NAMALWA (cell line): ENCODE measurements at regions not wholly inside any gene's neighbourhood (a gene's known extent, or its start where the extent isn't known, plus 50 kb on each side); places are given as distances from the start of the nearest gene placed in this dataset.
"Not testable (repeated sequence)": the region's sequence is repeated elsewhere in the genome, so short reads cannot be mapped to it uniquely, and the experiment has no call there.

Experiments
- DNase-seq: peaks from one replicate; pipeline ENCODE4 v3.0.0-alpha.2; 2015; ENCODE audit warnings: low spot score

DNA sequence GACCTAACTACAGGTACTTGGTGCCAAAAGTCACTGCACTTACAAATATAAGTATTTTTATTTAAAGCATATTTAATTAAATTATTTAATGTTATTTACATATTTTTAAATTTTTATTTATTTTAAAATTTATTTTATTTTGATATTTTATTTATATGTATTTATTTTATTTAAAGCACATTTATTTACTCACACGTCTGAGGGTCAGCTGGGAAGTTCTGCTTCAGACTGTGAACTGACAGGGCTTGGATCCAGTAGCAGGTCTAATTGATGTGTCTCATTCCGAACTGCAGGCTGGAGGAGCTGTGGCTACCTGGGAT lies 392.5 kb downstream of the GBA3 start:
- DNase-seq = no peak

GRCh38 chr4:23084559-23085248 lies 392.0 kb downstream of the GBA3 start:
- DNase-seq = no peak

DNA sequence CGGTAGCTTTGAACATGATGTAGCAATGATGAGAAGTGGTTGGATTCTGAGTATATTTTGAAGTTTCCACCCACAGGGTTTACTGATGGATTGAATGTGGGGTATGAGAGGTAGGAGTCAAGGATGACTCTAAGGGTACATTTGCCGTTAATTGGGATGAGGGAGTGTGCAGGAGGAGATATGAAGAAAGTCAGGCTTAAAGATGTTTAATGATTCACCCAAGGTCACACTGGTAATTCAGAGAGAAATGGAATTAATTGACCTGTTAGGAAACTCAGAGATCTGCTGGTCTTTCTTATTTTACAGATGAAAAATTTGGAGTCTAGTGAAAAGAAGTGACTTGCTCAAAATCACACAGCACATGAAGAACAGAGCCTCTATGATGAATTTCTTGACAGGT lies 390.7 kb downstream of the GBA3 start:
- no peak for DNase-seq

- not testable (repeated sequence) for DNase-seq
Observed at GRCh38 chr4:23080171-23080570, 387.4 kb downstream of the GBA3 start.

DNA sequence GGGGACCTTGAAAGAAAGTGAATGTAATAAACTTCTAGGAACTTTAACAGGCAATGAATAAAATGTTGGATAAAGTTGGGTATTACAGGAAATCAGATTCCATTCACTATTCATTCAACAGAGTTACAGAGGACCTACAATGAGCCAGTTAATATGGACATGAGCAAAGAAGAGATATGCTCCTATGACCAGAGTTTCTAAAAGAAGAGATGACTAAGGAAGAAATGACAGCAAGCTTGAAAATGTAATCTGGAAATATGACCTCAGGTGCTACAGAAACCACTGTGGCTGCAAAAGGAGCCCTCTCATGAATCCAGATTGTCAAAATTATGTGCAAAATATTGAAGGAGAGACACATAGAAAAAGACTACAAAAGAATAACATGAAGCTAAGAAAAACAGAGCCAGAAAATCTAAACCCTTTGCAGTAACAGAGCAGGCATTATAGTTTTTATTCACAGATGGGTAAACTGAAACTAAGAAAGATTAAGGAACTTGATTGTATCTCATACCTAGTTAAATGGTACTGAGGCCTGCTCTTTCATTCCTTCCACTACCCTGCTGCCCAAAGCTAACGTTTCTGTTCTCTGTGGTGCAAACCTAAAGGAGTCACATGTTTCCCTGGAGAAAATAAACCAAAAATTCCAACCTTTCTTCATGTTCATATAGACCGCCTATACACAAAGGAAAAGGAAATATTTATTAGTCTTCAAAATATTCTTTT lies 378.3 kb downstream of the GBA3 start:
- no peak for DNase-seq

DNA sequence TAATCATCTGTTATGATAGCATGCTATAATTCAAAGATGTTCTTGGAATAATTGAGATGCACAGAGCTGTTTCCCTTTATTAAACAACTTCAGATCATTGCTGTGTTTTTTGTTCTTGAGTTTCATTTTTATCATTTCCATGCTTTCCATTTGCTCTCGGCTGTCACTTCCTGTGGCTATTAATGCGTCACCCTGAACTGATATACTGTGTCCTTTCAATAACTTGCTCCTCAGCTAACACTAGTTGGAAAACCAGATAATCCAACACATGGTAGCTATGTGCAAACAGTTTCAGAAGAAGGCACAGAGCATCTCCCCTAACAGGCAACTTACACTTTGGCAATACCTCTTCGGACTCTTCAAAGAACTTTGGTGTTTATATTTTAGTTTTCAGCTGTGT lies 376.0 kb downstream of the GBA3 start:
- DNase-seq = no peak

- DNase-seq = no peak
Observed at GRCh38 chr4:23068287-23068686, 375.6 kb downstream of the GBA3 start.

DNA sequence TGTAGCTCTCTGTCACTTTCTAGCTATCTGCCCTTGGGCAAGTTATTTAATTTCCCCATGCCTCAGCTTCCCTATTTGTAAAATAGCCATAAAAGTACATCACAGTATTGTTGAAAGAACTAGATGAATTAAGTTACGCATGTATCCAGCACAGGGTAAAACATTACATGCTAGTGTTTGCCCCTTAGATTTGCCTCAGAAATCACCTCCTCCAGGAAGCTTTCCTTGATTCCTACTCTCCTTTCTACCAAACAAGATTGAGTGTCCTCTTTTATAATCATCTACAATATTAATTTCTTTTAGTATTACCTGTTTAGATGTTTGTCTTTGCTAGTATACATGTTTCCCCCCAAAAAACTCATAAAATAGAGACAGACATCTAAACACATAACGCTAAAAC lies 369.5 kb downstream of the GBA3 start:
- no peak for DNase-seq

DNA sequence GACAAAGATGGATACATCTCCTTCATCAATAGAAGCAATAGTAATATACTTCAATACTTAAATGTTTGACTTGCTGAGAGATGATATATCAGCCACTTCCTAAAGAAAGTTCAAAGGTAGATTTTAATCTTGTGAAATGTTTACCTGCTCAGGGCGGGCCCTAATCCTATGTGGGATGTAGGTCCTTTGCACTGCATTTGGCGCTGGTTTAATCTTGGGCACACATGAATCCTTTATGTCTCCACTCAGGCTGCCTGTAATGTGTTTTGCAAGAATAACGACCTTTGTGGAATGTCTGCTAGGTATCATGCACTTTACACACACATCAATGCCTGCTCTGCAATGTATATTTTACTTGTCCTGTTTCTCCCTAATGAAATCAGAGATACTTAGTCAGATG lies 368.7 kb downstream of the GBA3 start:
- DNase-seq = no peak

DNA sequence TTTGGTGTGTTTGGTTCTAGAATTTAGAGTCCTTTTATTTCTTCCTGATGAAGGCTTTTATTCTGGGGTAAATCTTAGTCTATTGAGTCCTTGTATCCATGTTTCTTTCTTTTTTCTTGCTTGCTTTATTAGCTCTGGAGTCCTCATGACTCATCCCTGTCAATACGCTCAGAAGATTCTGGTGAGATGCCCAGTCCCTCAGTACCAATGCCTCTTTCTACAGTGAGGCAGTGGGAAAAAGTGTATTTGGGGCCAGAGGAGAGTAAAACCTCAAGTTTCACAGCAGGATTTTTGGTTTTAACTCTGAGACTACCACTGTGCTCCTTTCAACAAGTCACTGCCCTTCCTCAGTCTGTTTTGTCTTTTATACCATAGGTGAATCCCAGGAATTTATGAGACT lies 368.0 kb downstream of the GBA3 start:
- no peak for DNase-seq

DNA sequence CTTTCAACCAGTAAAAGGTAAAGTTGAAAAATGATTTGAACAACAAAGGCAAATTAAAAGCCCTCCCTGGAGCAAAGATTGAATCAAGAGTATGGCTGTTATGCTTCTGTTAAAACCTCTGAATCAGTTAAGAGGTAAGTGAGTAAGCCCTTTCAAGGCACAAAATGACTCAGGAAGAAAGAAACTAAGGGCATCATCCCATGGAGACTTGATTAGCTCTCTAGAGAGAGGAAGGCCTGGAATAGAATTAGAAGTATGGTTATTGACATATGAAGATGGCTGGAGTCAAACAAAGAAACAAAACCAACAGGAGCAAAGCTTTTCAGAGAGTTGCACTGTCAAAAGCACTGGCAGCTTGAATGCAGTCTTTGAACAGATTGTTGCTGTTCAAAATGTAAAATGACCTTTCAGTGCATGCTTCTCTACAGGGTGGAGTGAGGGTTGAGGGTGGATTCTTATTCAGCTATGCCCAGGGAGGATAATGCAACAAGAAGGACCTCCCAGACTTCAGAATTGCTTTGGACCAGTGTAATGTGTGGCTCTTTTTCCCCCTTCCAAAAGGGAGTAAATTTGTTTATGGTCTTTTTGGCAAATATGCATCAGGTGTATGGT lies 365.5 kb downstream of the GBA3 start:
- DNase-seq = no peak

DNA sequence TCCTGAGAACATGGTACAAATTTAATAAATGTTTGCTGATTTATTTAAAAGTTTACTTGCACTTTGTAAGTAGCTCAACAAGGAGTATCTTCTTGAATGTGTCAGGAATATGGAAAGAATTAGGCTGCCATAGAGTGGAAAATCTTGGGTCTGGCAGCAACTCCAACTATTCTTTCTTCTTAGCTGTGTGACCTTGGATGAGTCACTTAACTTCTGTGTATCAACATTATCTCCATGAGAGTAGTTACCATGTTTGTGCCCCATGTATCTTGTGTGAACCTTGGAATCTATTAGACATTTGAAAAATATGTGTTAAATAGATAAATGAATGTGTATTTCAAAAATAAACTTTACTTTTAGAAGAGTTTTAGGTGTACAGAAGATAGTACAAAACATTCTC lies 348.8 kb downstream of the GBA3 start:
- no peak for DNase-seq

- no peak for DNase-seq
Observed at GRCh38 chr4:23040539-23040938, 347.8 kb downstream of the GBA3 start.

GRCh38 chr4:23039818-23040217 lies 347.1 kb downstream of the GBA3 start:
- DNase-seq = no peak

- no peak for DNase-seq
Observed at GRCh38 chr4:23038626-23039491, 346.1 kb downstream of the GBA3 start.

GRCh38 chr4:23036921-23037495 lies 344.3 kb downstream of the GBA3 start:
- no peak for DNase-seq

- no peak for DNase-seq
Observed at GRCh38 chr4:23036503-23036902, 343.8 kb downstream of the GBA3 start.

- DNase-seq = no peak
Observed at GRCh38 chr4:23035521-23036056, 342.9 kb downstream of the GBA3 start.

GRCh38 chr4:23034731-23035130 lies 342.0 kb downstream of the GBA3 start:
- DNase-seq = no peak

DNA sequence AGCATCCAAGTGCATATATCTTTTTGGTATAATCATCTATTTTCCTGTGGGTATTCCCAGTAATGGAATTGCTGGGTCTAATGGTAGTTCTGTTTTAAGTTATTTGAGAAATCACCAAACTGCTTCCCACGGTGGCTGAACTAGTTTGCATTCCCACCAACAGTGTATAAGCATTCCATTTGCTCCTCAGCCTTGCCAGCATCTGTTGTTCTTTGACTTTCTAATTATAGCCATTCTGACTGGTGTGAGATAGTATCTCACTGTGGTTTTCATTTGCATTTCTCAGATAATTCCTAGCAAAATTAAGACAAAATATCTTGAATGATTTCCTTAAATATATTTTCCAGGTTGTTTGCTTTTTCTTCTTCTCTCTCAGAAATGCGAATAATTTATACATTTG lies 341.1 kb downstream of the GBA3 start:
- DNase-seq = no peak

DNA sequence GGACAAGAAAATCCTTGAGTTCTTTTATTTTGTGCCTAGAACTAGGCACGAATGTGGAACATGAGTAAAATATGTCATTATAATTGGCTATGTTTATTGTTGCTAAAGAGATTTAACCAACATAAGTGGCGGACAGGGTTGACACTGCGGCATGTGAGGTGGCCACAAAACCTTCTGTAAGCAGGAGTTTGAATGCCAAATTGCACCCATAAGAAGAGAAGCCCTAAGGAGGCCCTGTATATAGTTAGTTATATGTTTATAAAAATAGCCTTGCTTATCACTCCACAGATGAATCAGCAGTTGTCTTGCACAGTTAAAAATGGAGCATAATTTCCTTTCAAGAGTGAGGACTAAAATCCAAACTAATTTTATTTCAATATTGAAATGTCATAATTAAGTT lies 336.1 kb downstream of the GBA3 start:
- DNase-seq = no peak

- DNase-seq = no peak
Observed at GRCh38 chr4:23023666-23024065, 330.9 kb downstream of the GBA3 start.
